ENCODE measurements at regions not wholly inside any gene's neighbourhood (a gene's known extent, or its start where the extent isn't known, plus 50 kb on each side); places are given as distances from the start of the nearest gene placed in this dataset.

GRCh38 chr4:36394352-36394903 lies 113.0 kb downstream of the DTHD1 start:
- DNase-seq: no peak

DNA sequence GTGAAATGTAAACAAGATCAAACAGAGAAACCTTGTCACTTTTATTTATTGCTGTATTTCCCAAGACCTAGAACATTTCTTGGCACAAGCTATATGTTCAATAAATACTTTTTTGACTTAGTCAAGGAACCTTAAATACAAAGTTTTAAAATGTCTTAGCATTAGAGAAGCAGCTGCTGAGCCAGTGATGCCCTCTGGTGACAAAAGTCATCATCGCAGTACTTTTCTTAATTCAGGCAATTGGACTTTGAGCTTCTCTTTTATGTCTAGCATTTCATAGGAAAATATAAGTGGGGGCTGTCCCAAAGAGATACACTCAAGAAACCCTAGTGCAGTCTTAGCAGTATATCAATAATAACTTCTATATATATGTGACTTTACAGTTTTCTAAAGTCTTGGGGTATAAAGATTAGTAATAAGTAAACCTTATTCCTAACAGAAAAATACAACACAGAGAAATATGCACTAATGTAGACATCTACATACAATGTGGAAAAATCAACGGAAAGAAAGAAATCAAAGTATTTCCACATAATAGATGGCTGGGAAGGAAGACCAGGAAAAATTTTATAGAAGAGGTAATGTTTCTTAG lies 118.4 kb downstream of the DTHD1 start:
- DNase-seq: no peak

DNA sequence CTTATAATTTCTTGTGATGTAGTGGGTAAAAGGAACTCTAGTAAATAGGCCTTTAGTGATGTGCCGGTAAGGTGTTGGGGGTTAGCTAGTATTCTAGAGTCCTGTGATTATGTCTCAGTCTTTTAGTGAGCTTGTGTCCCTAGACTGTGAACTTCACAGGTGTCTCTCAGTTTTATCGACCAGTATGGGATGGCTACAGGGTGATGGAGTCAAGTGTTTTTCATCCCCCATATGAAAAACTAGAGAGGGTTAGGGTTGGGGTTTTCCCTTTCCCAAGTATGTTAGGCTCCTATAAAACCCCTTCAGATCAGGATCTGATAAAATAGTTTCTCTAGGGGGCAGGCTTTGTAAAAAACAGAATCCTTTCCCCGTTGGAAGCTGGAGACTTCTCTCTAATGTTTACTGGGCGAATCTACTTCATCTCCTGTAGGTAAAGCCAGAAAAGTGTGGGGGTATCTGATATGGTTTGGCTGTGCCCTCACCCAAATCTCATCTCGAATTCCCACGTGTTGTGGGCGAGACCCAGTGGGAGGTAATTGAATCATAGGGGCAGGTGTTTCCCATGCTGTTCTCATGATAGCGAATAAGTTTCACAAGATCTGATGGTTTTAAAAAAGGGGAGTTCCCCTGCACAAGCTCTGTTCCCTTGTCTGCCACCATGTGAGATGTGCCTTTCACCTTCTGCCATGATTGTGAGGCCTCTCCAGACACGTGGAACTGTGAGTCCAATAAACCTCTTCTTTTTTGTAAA lies 120.8 kb downstream of the DTHD1 start:
- DNase-seq: no peak

- no peak for DNase-seq
Measured at GRCh38 chr4:36411338-36411737, 129.9 kb downstream of the DTHD1 start.

DNA sequence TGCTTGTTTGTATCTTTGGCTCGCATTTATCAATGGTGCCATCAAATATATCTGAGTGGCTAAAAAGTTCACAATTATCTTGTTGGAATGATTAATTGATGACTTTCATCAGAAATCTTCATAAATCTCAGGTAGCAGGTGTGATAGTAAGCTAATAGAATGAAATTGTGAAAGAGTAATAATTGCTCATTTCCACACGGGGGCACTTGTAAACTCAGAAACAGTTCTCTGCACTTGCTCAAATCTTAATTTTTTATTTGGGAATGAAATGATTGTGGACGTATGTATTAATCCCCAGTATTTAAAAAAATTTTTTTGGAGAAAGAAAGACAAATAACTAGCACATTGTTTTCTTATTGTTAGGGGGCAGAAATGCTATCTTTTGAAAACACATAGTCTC lies 132.8 kb downstream of the DTHD1 start:
- DNase-seq: peak; percentile 1

DNA sequence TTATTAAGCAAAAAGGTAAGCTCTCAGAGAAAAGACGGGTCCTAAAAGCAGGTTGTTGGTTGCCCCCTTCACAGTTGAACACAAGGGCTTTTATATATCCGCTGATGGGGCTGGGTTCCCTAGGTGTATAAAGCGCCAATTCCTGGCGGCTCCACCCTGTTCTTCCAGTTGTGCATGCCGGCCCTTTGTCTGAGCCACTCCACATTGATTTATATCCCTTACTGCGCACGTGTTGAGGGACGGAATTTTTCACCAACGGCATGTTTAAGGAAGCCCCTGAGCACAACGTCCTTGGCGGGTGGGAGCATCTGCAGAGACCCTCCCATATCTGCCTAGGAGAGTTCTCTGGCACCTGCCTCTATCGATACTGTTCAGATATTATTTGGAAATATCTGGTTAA lies 135.7 kb downstream of the DTHD1 start:
- no peak for DNase-seq

GRCh38 chr4:36420111-36420679 lies 138.8 kb downstream of the DTHD1 start:
- no peak for DNase-seq

DNA sequence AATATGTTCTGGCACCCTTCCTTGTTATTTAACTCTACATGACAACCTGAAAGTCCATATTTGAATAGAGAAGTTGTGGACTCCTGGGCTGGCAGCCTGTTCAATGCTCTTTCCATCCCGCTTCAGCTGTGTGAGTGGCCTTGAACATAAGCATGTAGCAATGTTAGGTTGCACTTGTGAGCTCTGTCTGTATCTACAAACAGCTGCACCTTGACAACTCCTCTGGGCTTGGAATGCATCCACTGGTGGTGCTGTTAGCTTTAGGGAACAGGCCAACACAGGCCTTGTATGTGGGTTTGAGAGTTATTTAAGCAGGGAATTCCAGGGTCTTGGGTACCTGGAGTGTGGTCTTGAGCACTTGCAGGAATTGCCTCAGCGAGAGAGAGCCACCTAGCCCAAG lies 141.2 kb downstream of the DTHD1 start:
- DNase-seq: no peak

- no peak for DNase-seq
Measured at GRCh38 chr4:36426741-36427140, 145.3 kb downstream of the DTHD1 start.

DNA sequence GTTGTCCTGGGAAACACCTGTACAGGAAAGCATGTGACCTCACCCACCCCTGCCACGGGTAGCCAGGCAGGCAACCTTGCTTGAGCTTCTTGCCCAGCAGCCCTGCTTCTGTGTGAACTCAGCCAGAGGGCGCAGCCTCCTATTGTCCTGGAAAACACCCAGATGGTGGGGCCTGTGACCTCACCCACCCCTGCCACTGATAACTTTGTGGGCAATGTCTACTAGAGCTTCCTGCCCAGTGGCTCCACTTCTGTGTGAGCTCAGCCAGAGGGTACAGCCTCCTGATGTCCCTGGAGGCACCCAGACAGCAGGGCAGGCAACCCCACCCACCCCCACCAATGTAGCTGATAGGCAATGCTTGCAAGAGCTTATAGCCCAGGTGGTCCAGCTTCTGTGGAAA lies 146.3 kb downstream of the DTHD1 start:
- DNase-seq: no peak

DNA sequence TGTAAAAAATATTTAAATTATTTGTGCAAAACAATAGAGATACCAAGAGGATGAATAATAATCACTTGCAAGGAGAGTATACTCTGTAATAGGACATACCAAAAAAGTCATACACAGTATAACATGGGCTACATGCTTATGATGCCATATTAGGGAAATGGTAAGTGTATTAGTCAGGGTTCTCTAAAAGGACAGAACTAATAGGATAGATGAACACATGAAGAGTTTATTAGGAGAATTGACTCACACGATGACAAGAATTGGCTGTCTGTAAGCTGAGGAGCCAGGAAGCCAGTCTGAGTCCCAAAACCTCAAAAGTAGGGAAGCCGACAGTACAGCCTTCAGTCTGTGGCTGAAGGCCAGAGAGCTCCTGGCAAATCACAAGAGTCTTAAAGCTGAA lies 151.2 kb downstream of the DTHD1 start:
- DNase-seq: no peak

DNA sequence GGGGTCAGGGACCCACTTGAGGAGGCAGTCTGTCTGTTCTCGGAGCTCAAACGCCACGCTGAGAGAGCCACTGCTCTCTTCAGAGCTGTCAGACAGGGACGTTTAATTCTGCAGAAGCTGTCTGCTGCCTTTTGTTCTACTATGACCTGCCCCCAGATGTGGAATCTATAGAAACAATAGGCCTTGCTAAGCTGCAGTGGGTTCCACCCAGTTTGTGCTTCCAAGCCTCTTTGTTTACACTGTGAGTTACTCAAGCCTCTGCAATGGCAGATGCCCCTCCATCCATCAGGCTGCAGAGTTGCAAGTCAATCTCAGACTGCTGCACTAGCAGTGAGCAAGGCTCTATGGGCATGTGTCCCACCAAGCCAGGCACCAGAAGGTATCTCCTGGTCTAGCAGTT lies 158.1 kb downstream of the DTHD1 start:
- DNase-seq: no peak

GRCh38 chr4:36445480-36445879 lies 164.1 kb downstream of the DTHD1 start:
- no peak for DNase-seq

- DNase-seq: no peak
Measured at GRCh38 chr4:36446275-36446674, 164.9 kb downstream of the DTHD1 start.

GRCh38 chr4:36461344-36461743 lies 179.9 kb downstream of the DTHD1 start:
- no peak for DNase-seq

GRCh38 chr4:36467670-36468069 lies 186.3 kb downstream of the DTHD1 start:
- no peak for DNase-seq

- no peak for DNase-seq
Measured at GRCh38 chr4:36471903-36472302, 190.5 kb downstream of the DTHD1 start.

- DNase-seq: no peak
Measured at GRCh38 chr4:36476135-36476534, 194.7 kb downstream of the DTHD1 start.

DNA sequence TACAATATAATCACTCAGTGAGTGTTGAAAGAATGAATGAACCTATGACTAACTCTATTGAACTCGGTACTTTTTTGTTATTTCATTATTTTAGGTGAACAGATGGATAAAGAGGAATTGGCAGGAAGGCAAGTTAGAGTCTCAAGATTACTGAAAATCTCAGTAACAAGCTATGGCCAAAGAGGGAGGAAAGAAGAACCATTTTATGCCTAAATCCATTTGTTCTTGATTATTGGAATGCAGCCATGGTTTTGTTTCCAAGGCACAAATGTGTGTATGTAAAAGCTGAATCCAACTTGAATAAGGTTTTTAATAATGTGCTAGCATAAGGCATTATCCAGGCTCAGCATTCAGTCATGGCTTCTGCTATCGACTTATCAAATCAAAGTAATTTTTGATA lies 196.4 kb downstream of the DTHD1 start:
- DNase-seq: no peak

- no peak for DNase-seq
Measured at GRCh38 chr4:36485885-36486284, 204.5 kb downstream of the DTHD1 start.

DNA sequence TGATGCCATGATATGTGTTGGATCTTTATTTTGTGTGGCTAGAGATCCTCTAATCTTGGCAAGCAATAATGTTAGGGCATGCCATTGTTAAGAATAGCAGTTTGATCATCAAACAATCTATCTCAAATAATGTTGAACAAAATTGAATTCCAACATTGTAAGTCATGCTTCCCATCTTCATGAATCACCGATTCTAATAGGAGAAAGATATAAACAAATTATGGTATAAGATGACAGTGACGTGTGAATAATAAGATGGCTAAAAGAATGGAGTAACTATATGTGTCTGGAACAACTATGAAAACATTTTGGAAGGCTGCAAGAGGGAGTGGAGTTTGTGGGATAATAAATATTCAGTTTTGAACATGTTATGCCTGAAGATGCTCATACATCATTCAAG lies 208.4 kb downstream of the DTHD1 start:
- DNase-seq: no peak

GRCh38 chr4:36492041-36492440 lies 210.6 kb downstream of the DTHD1 start:
- no peak for DNase-seq

DNA sequence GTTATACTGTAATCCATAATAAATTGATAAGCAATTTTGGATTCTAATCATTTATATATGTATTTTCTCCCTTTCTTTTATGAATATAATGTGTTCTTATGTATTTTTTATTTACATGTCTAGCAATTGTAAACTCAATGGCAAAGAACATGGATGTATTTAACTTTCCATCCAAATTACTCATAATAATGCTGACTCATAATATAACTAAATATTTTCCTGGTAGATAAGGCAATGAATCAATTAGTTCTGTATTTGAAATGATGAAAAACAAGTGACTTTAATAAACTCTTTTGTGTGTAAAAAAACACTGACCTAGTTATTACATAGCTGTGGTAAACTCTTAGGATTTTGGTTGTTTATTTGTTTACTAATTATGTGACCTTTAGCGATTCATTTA lies 211.2 kb downstream of the DTHD1 start:
- DNase-seq: no peak

DNA sequence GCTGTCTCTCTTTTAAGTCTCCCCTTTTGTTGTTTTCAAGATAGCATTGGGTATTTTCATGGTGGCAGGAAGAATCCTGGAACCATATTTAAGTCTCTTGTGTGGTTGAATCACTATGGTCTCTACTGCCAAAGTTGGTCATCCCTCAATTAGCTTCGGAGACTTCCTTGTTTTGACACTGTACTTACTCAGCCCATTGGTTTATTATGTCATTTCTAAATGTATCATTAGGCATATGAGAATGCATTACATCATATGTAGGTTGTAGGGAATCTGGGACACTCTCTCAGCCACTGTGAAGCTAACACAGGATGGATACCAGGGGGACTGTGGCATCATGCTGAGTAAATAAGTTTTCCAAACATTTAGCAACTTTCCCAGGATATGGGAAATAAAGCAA lies 211.8 kb downstream of the DTHD1 start:
- no peak for DNase-seq
